K562 (cell line): ENCODE measurements at regions not wholly inside any gene's neighbourhood (a gene's known extent, or its start where the extent isn't known, plus 50 kb on each side); places are given as distances from the start of the nearest gene placed in this dataset.

ENCODE experiments used
- ATAC-seq: fragments of 200-7000 bp; cut with Tn5 transposase; 3 replicates; pipeline ENCODE4 v1.9.1; 2020; ENCODE audit warnings: moderate library complexity
- BruUV-seq: library from RNA; stranded (reverse); fragments of 400-500 nt; replicated peaks from 2 replicates; lab custom pipeline; 2021; lab: Mats Ljungman, UMichigan
- CTCF ChIA-PET: fragments of 300-600 bp; formaldehyde crosslinking; extraction: SDS; loops from one replicate; lab custom pipeline; 2021; ENCODE audit warnings: low intra/inter-chr PET ratio; lab: Yijun Ruan, JAX
- POLR2A ChIA-PET: fragments of 300-600, 350-650 bp; sonication (Branson Sonifier 250); formaldehyde crosslinking; extraction: SDS; loops from one replicate; lab custom pipeline; 2021; ENCODE audit warnings: antibody characterized with exemption, inconsistent platforms; lab: Yijun Ruan, JAX
- DNase-seq, 4 experiments: peaks; one replicate each; pipeline versions ENCODE4 v3.0.0 to v3.0.0-alpha.2; 2011 to 2018; ENCODE audit warnings: low spot score in 3 of 4, mixed read lengths in 3 of 4; ENCODE audit errors: extremely low read depth in 1 of 4
- FAIRE-seq: peaks from 2 replicates; lab custom pipeline; 2011; peaks lifted over from hg19 to GRCh38; lab: Jason Lieb, UNC
- H2AFZ ChIP-seq: 2 replicates; pipeline ENCODE4 v1.6.0; 2011; ENCODE audit warnings: low read depth, low read length, control low read depth, inconsistent platforms
- H3K27ac ChIP-seq: fragments of 200-600 bp; 3 replicates; pipeline ENCODE4 v1.8.0; 2011; ENCODE audit warnings: low read depth, mild to moderate bottlenecking, control low read depth, inconsistent platforms, low read length, moderate library complexity, mixed read lengths; ENCODE audit errors: extremely low read depth
- H3K27me3 ChIP-seq, 2 experiments: fragments of 300-600 bp in 1 of 2; 2 replicates in 1 of 2; 3 replicates in 1 of 2; pipeline versions ENCODE4 v1.6.0 to v1.8.0; 2011; ENCODE audit warnings: inconsistent platforms in 2 of 2, low read length in 2 of 2, mild to moderate bottlenecking in 1 of 2, mixed read lengths in 1 of 2, moderate library complexity in 1 of 2; ENCODE audit not compliant: control insufficient read depth in 2 of 2, insufficient read depth in 2 of 2
- H3K36me3 ChIP-seq: fragments of 300-600 bp; 3 replicates; pipeline ENCODE4 v1.8.0; 2011; ENCODE audit warnings: mild to moderate bottlenecking, low read length, inconsistent platforms; ENCODE audit not compliant: control insufficient read depth, insufficient read depth
- H3K4me1 ChIP-seq, 2 experiments: fragments of 200-600 bp in 1 of 2; replicated peaks in 1 of 2; 2 replicates in 1 of 2; 3 replicates in 1 of 2; pipeline versions ENCODE4 v1.5.1 to v1.8.0; 2011; ENCODE audit warnings: inconsistent platforms in 2 of 2, low read length in 2 of 2, mild to moderate bottlenecking in 1 of 2, mixed read lengths in 1 of 2, moderate library complexity in 1 of 2; ENCODE audit not compliant: control insufficient read depth in 2 of 2, insufficient read depth in 2 of 2
- H3K4me2 ChIP-seq: 2 replicates; pipeline ENCODE4 v1.6.1; 2011; ENCODE audit warnings: low read length, control low read depth, inconsistent platforms, mixed read lengths; ENCODE audit not compliant: insufficient read depth
- H3K4me3 ChIP-seq: fragments of 200-600 bp; sonication (generic), shearing (Covaris generic); 2 replicates; pipeline ENCODE4 v1.5.1; 2016; ENCODE audit warnings: control low read depth, inconsistent platforms
- H3K79me2 ChIP-seq: fragments of 200-600 bp; 3 replicates; pipeline ENCODE4 v1.8.0; 2011; ENCODE audit warnings: low read length, inconsistent platforms; ENCODE audit not compliant: control insufficient read depth, insufficient read depth
- H3K9ac ChIP-seq, 2 experiments: 2 replicates each; pipeline versions ENCODE4 v1.6.0 to v1.6.1; 2011; ENCODE audit warnings: low read depth in 2 of 2, low read length in 2 of 2, control low read depth in 1 of 2, inconsistent platforms in 1 of 2, mild to moderate bottlenecking in 1 of 2, mixed read lengths in 1 of 2; ENCODE audit not compliant: insufficient read depth in 1 of 2
- H3K9me1 ChIP-seq: one replicate; pipeline ENCODE4 v1.6.0; 2011; ENCODE audit warnings: inconsistent platforms, mild to moderate bottlenecking, low read length, moderate library complexity; ENCODE audit not compliant: control insufficient read depth, insufficient read depth
- H3K9me3 ChIP-seq: replicated peaks from 2 replicates; pipeline ENCODE4 v1.5.1; 2011; ENCODE audit warnings: low read depth, low read length, inconsistent platforms; ENCODE audit not compliant: control insufficient read depth, insufficient read depth
- H4K20me1 ChIP-seq: replicated peaks from 2 replicates; pipeline ENCODE4 v1.6.1; 2011; ENCODE audit warnings: low read length, inconsistent platforms, mixed read lengths; ENCODE audit not compliant: control insufficient read depth, insufficient read depth
- CTCF ChIP-seq, 3 experiments: IDR thresholded peaks in 2 of 3; conservative IDR thresholded peaks in 1 of 3; 2 replicates each; pipeline ENCODE4 v1.5.1; 2011 to 2012; ENCODE audit warnings: low read length in 3 of 3, mild to moderate bottlenecking in 3 of 3, control low read depth in 2 of 3, improper control_type of control experiment in 1 of 3, inconsistent platforms in 1 of 3, low read depth in 1 of 3, mixed read lengths in 1 of 3, moderate library complexity in 1 of 3; ENCODE audit not compliant: insufficient read depth in 2 of 3
- ELF1 ChIP-seq: fragments of 200-800 bp; sonication (Bioruptor generic); IDR thresholded peaks from 2 replicates; pipeline ENCODE4 v1.6.1; 2016; ENCODE audit warnings: missing genetic modification characterization, missing compliant biosample characterization
- MGA ChIP-seq: fragments of 450-650 bp; IDR thresholded peaks from 2 replicates; pipeline ENCODE4 v1.6.1; 2016; ENCODE audit warnings: mild to moderate bottlenecking, moderate library complexity
- PURB ChIP-seq: sonication (generic); formaldehyde crosslinking; IDR thresholded peaks from 2 replicates; pipeline ENCODE4 v1.9.0; 2021; ENCODE audit warnings: low read depth, mild to moderate bottlenecking, missing genetic modification reagents
- SMAD1 ChIP-seq: fragments of 150-350 bp; IDR thresholded peaks from 2 replicates; pipeline ENCODE4 v1.6.1; 2014; ENCODE audit warnings: low read length, low read depth; ENCODE audit not compliant: partially characterized antibody
- TBP ChIP-seq: optimal IDR thresholded peaks from 2 replicates; pipeline ENCODE3; 2011; ENCODE audit warnings: low read depth, low read length, improper control_type of control experiment
- TCF3 ChIP-seq: sonication (generic); formaldehyde crosslinking; IDR thresholded peaks from 2 replicates; pipeline ENCODE4 v1.4.0; 2020; ENCODE audit warnings: mild to moderate bottlenecking, missing genetic modification reagents
- XRCC5 ChIP-seq: fragments of 200-400 bp; formaldehyde crosslinking; IDR thresholded peaks from 2 replicates; pipeline ENCODE4 v1.6.1; 2017; ENCODE audit warnings: low read depth, mild to moderate bottlenecking, low read length
- WGBS: fragments of 100-300 bp; shearing (Covaris generic); methylation state at CpG from one replicate; pipeline ENCODE4 v1.1.6; 2016; ENCODE audit warnings: low coverage, mixed read lengths; ENCODE audit not compliant: insufficient coverage; ENCODE audit errors: missing lambda C conversion rate; 5-methylcytosine and 5-hydroxymethylcytosine counted together
- in situ Hi-C: fragments of 300-500 bp; cut with MboI; formaldehyde crosslinking; loops from 4 replicates; pipeline ENCODE4 v1.15.0; 2018; ENCODE audit warnings: inconsistent platforms, mixed read lengths
- intact Hi-C: fragments of 100-400 bp; cut with micrococcal nuclease; formaldehyde crosslinking; loops from 2 replicates; pipeline ENCODE4 v1.14.2; 2022

- intact Hi-C loops = no loop called here
- Histone ChIP-seq H3K27me3 (no peaks in the 10 kb centered on the region), H3K27ac (no peak overlapping the region), H3K36me3 (no peaks in the 10 kb centered on the region), H3K9me3 (no peaks in the 10 kb centered on the region), H3K4me2 (no peak overlapping the region), H3K9ac (no peak overlapping the region), H2AFZ (no peak overlapping the region), H3K79me2 (no peaks in the 10 kb centered on the region), H3K4me3 (no peak overlapping the region), H3K9me1 (no peaks in the 10 kb centered on the region), H3K4me1 (no peaks in the 10 kb centered on the region), H4K20me1 (no peaks in the 10 kb centered on the region)
- WGBS = 0% methylated on average over 1 of the region's 1 CpG
- no peak for DNase-seq
- CTCF ChIA-PET = interaction anchor here (0.6 kb wide), 1 partner anchor 1970 kb away, joined by 5 read pairs; no protein-coding TSS in a partner anchor
- no peak for FAIRE-seq
- no peak for ATAC-seq
- BruUV-seq = no TSS peak
- POLR2A ChIA-PET = no interaction called here
- in situ Hi-C loops = no loop called here
- TF ChIP-seq ELF1 (tag) (no peak), XRCC5 (no peak), SMAD1 (no peak), PURB (CRISPR knock-in tag) (no peak), TBP (no peak), CTCF (IDR thresholded peaks at IDR 0.05 in 2 of 3, conservative IDR thresholded peaks at IDR 0.05 in 1 of 3; ENCODE audit: insufficient read depth in 2 of 3, low read depth in 1 of 3, low read length in 3 of 3) (no peak), MGA (no peak), TCF3 (no peak)
Measured at GRCh38 chr5:98497418-98497817, 276.0 kb upstream of the RGMB start.
